ENCODE measurements at regions not wholly inside any gene's neighbourhood (a gene's known extent, or its start where the extent isn't known, plus 50 kb on each side); places are given as distances from the start of the nearest gene placed in this dataset.

- TF ChIP-seq EZH2phosphoT487 (IDR thresholded peaks at IDR 0.05; ENCODE audit: insufficient read depth, low read depth) (no peak), EZH2 (IDR thresholded peaks at IDR 0.05; ENCODE audit: insufficient read depth, poor library complexity, severe bottlenecking) (no peak)
Observed at GRCh38 chr3:117990627-117991026, 1044.0 kb downstream of the IGSF11 start.

All from GM23248 (cell line).